ENCODE measurements at regions not wholly inside any gene's neighbourhood (a gene's known extent, or its start where the extent isn't known, plus 50 kb on each side); places are given as distances from the start of the nearest gene placed in this dataset.

- TF ChIP-seq CTCF (conservative IDR thresholded peaks at IDR 0.05; ENCODE audit: control insufficient read depth, insufficient read depth, low read depth, low read length), result no peak
- peak; percentile 82 for DNase-seq (ENCODE audit: low read depth)
- H3K4me3 ChIP-seq (ENCODE audit: control insufficient read depth, low read depth, low read length), result no peak overlapping the region
These were observed 837.6 kb downstream of the MAFB start for GRCh38 chr20:39851459-39851858.

- DNase-seq (ENCODE audit: low read depth), result no peak
- H3K4me3 ChIP-seq (ENCODE audit: control insufficient read depth, low read depth, low read length), result no peak overlapping the region
- no peak for TF ChIP-seq CTCF (conservative IDR thresholded peaks at IDR 0.05; ENCODE audit: control insufficient read depth, insufficient read depth, low read depth, low read length)
These were observed 838.2 kb downstream of the MAFB start for GRCh38 chr20:39850821-39851330.

GRCh38 chr20:39850246-39850645, 838.8 kb downstream of the MAFB start:
- TF ChIP-seq CTCF (conservative IDR thresholded peaks at IDR 0.05; ENCODE audit: control insufficient read depth, insufficient read depth, low read depth, low read length), result no peak
- H3K4me3 ChIP-seq (ENCODE audit: control insufficient read depth, low read depth, low read length), result no peak overlapping the region
- no peak for DNase-seq (ENCODE audit: low read depth)

- H3K4me3 ChIP-seq (ENCODE audit: control insufficient read depth, low read depth, low read length), result no peak overlapping the region
- TF ChIP-seq CTCF (conservative IDR thresholded peaks at IDR 0.05; ENCODE audit: control insufficient read depth, insufficient read depth, low read depth, low read length), result no peak
- peak; percentile 98 for DNase-seq (ENCODE audit: low read depth)
These were observed 839.4 kb downstream of the MAFB start for GRCh38 chr20:39849664-39850063.

GRCh38 chr20:39849171-39849570, 839.9 kb downstream of the MAFB start:
- H3K4me3 ChIP-seq (ENCODE audit: control insufficient read depth, low read depth, low read length), result no peak overlapping the region
- no peak for DNase-seq (ENCODE audit: low read depth)
- no peak for TF ChIP-seq CTCF (conservative IDR thresholded peaks at IDR 0.05; ENCODE audit: control insufficient read depth, insufficient read depth, low read depth, low read length)

- TF ChIP-seq CTCF (conservative IDR thresholded peaks at IDR 0.05; ENCODE audit: control insufficient read depth, insufficient read depth, low read depth, low read length), result no peak
- H3K4me3 ChIP-seq (ENCODE audit: control insufficient read depth, low read depth, low read length), result no peak overlapping the region
- no peak for DNase-seq (ENCODE audit: low read depth)
These were observed 849.5 kb downstream of the MAFB start for GRCh38 chr20:39839399-39840119.
